Astrocyte (in vitro differentiated cells and primary cell): ENCODE measurements at regions not wholly inside any gene's neighbourhood (a gene's known extent, or its start where the extent isn't known, plus 50 kb on each side); places are given as distances from the start of the nearest gene placed in this dataset.

Experiments
- EZH2 ChIP-seq: IDR thresholded peaks from 2 replicates; pipeline ENCODE4 v1.6.1; 2012; ENCODE audit warnings: mild to moderate bottlenecking, low read length, inconsistent platforms; ENCODE audit not compliant: insufficient read depth
- TF ChIP-seq, protein P1 (sequence below): IDR thresholded peaks from 2 replicates; pipeline ENCODE4 v1.5.1; 2011; ENCODE audit warnings: low read depth, mild to moderate bottlenecking, inconsistent platforms, low read length, moderate library complexity; ENCODE audit not compliant: insufficient read depth

DNA sequence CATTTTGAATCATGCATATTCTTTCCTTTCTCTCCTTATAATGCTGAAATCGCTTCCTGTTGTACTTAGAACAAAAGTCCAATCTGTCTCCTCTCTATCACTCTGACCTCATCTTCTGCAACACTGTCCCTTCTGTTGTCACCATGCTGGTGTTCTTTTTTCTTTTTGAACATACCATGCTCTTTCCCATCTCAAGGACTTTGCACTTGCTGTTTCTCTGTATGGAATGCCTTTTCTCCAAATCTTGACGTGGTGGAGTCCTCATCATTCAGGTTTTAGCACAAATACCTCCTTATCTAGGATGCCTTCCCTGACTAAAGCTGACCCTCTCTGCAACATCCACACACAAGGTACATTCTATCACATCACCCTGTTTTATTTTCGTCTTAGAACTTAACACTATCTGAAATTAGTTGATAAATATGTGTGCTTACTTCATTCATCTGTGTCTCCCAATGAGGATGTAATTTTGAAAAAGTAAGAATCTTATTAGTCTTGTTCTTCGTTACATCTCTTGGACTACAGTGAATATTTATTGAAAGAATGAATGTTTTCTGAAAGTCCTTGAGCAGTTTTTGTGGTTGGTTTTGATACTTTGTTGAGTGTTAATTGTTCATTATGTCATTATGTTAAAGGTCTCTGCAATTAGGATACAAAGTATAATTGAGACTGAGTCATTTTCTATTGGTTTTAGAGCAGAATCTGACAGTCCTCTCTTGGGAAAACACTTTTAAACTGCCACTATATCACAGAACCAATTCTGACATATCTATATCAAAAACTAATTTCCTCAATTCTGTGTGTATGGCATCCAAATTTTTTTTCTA lies 145.3 kb upstream of the RASA1 start:
- TF ChIP-seq, protein P1, sequence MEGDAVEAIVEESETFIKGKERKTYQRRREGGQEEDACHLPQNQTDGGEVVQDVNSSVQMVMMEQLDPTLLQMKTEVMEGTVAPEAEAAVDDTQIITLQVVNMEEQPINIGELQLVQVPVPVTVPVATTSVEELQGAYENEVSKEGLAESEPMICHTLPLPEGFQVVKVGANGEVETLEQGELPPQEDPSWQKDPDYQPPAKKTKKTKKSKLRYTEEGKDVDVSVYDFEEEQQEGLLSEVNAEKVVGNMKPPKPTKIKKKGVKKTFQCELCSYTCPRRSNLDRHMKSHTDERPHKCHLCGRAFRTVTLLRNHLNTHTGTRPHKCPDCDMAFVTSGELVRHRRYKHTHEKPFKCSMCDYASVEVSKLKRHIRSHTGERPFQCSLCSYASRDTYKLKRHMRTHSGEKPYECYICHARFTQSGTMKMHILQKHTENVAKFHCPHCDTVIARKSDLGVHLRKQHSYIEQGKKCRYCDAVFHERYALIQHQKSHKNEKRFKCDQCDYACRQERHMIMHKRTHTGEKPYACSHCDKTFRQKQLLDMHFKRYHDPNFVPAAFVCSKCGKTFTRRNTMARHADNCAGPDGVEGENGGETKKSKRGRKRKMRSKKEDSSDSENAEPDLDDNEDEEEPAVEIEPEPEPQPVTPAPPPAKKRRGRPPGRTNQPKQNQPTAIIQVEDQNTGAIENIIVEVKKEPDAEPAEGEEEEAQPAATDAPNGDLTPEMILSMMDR, result no peak
- TF ChIP-seq EZH2, result no peak
